Ectodermal cell (in vitro differentiated cells): ENCODE measurements at regions not wholly inside any gene's neighbourhood (a gene's known extent, or its start where the extent isn't known, plus 50 kb on each side); places are given as distances from the start of the nearest gene placed in this dataset.
"Not testable (repeated sequence)": the region's sequence is repeated elsewhere in the genome, so short reads cannot be mapped to it uniquely, and the experiment has no call there.

Experiments used
- H3K27ac ChIP-seq: 2 replicates; pipeline ENCODE4 v1.7.0; 2013; ENCODE audit warnings: mild to moderate bottlenecking, low read depth, low read length; ENCODE audit not compliant: insufficient read depth, poor library complexity, severe bottlenecking
- H3K27me3 ChIP-seq: 2 replicates; pipeline ENCODE4 v1.7.0; 2013; ENCODE audit warnings: mild to moderate bottlenecking, low read length; ENCODE audit not compliant: insufficient read depth, control insufficient read depth, poor library complexity, severe bottlenecking
- H3K36me3 ChIP-seq: one replicate; pipeline ENCODE4 v1.7.0; 2013; ENCODE audit warnings: low read length; ENCODE audit not compliant: control insufficient read depth, insufficient read depth
- H3K4me1 ChIP-seq: one replicate; pipeline ENCODE4 v1.7.0; 2013; ENCODE audit warnings: low read length; ENCODE audit not compliant: control insufficient read depth, insufficient read depth
- H3K4me3 ChIP-seq: 2 replicates; pipeline ENCODE4 v1.7.0; 2013; ENCODE audit warnings: low read depth, low read length, control low read depth; ENCODE audit not compliant: insufficient read depth
- H3K9me3 ChIP-seq: 2 replicates; pipeline ENCODE4 v1.7.0; 2013; ENCODE audit warnings: mild to moderate bottlenecking, low read length, moderate library complexity; ENCODE audit not compliant: control insufficient read depth
- WGBS, 2 experiments: methylation state at CpG; one replicate each; pipeline ENCODE4 v1.1.7; 2013; ENCODE audit warnings: missing lambda C conversion rate in 2 of 2; 5-methylcytosine and 5-hydroxymethylcytosine counted together

DNA sequence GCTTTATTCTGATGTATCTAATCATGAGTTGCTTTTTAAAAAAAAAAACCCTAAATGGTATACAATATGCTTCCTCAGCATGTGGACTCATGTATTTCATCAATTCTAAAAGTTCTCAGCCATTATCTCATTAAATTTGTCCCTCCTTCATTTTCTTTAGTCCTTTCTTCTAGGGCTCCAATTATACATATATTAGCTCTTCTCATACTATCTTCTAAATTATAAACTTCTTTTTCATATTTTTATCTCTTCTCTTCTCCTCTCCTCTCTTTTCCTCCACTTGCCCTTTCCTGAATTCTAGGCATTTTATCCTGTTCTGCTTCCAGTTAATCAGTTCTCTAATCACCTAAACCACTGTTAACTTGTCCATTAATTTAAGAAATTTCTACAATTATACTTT is 55.0 kb upstream of the IL33 start:
- H3K9me3 ChIP-seq = no peaks in the 10 kb centered on the region

DNA sequence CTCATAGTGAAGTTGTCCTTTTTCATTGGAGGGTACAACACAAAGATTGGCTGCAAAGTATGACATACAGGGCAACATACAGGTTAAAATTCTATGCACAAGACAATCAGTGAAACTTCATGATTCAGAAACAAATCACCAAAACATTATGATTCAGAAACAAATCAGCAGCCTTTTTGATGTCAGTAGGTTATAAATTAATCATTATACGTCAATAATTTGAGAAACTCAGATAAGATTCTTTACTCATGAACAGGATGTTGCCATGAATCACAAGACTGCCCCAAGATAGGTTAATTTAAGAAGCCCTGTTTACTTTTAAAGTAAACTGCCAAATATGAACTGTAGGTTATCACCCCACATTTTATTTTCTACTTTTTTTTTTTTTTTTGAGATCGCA is 62.2 kb upstream of the IL33 start:
- Histone ChIP-seq H3K27me3 (no peaks in the 10 kb centered on the region), H3K36me3 (no peaks in the 10 kb centered on the region), H3K4me1 (no peaks in the 10 kb centered on the region), H3K27ac (no peak overlapping the region), H3K4me3 (no peak overlapping the region), H3K9me3 (no peaks in the 10 kb centered on the region)
- WGBS, 2 experiments = 91 to 100% methylated on average over 2 of the region's 2 CpGs

More for the DNA sequence above, 55.0 kb upstream of the IL33 start:
- H3K27ac ChIP-seq = no peak overlapping the region
- no peak overlapping the region for H3K4me3 ChIP-seq
- H3K4me1 ChIP-seq = no peaks in the 10 kb centered on the region
- no peaks in the 10 kb centered on the region for H3K27me3 ChIP-seq
- no peaks in the 10 kb centered on the region for H3K36me3 ChIP-seq

DNA sequence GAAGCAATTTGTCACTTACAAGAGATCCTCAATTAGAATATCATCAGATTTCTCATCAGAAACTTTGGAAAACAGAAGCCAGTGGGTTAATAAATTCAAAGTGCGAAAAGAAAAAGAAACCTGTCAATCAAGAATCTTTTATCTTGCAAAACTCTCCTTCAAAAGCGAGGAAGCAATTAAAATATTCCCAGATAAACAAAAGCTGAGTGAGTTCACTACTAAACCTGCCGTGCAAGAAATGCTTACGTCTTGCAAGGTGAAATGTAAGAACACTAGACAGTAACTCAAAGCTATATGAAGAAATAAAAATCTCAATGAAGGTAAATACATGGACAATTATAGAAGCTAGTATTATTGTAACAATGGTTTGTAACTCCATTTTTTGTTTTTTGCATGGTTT is 62.8 kb upstream of the IL33 start:
- Histone ChIP-seq H3K4me3 (no peak overlapping the region), H3K4me1 (no peaks in the 10 kb centered on the region), H3K9me3 (no peaks in the 10 kb centered on the region), H3K27ac (no peak overlapping the region), H3K36me3 (no peaks in the 10 kb centered on the region), H3K27me3 (no peaks in the 10 kb centered on the region)
- 64 to 84% methylated on average over 2 to 4 of the region's 4 CpGs for WGBS, 2 experiments

DNA sequence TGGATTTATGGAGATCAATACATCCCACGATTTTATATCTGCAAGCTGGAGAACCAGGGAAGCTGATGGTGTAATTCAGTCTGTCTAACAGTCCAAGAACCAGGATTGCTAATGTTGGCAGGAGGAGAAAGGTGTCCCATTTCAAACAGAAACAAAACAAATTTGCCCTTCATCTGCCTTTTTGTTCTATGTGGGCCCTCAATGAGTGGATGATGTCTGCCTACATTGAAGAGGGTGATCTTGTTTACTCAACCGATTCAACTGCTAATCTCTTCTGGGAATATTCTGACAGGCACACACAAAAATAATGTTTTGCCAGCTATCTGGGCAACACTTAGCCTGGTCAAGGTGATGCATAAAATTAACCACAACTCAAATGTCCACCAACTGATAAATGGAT is 65.1 kb upstream of the IL33 start:
- Histone ChIP-seq H3K4me3 (no peak overlapping the region), H3K4me1 (no peaks in the 10 kb centered on the region), H3K27me3 (no peaks in the 10 kb centered on the region), H3K36me3 (no peaks in the 10 kb centered on the region), H3K27ac (no peak overlapping the region), H3K9me3 (no peaks in the 10 kb centered on the region)
- WGBS, 2 experiments = 95 to 100% methylated on average over 2 of the region's 2 CpGs

DNA sequence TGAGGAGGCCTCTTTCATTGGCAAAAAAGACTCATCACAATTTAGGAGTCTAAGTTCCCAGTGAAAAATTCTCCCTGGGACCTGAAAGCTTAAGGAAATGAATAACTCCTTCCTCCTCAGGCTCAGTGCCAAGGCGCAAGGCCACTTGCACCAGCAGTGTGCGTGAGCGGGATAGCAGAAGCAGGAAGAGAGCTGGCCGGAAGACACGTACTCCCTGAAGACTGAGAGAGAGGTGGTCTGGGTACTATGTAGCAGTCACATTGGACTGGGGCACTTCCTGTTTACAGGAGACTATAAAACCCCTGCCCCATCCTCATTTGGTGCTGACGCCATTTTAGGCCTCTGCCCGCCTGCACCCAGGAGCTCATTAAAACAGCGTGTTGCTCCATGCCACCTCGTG is 66.3 kb upstream of the IL33 start:
- Histone ChIP-seq H3K4me1 (no peaks in the 10 kb centered on the region), H3K4me3 (no peak overlapping the region), H3K27ac (no peak overlapping the region), H3K27me3 (no peaks in the 10 kb centered on the region), H3K36me3 (no peaks in the 10 kb centered on the region), H3K9me3 (no peaks in the 10 kb centered on the region)
- WGBS, 2 experiments = 92 to 98% methylated on average over 9 of the region's 9 CpGs

DNA sequence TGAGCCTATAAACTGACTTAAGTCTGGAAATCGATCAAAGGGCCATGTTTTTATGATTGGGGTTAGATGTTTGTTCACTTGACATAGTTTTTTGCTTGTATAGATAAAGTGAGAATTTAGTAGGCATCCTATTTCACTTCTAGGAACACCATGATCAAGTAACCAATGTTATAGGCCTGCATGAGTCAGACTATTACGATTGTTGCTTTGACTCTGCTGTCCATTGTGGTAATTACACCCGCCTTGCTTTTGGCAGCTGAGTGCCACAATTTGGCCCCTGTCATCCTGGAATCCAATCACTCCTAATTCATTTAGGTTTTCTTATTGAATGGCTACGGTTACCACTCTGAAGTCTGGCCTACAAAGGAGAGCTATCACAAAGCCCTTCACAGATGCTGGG is 67.8 kb upstream of the IL33 start:
- H3K9me3 ChIP-seq = no peaks in the 10 kb centered on the region
- H3K27me3 ChIP-seq = no peaks in the 10 kb centered on the region
- H3K27ac ChIP-seq = no peak overlapping the region
- 94 to 96% methylated on average over 4 of the region's 4 CpGs for WGBS, 2 experiments
- H3K36me3 ChIP-seq = no peaks in the 10 kb centered on the region
- H3K4me3 ChIP-seq = no peak overlapping the region
- H3K4me1 ChIP-seq = no peaks in the 10 kb centered on the region

DNA sequence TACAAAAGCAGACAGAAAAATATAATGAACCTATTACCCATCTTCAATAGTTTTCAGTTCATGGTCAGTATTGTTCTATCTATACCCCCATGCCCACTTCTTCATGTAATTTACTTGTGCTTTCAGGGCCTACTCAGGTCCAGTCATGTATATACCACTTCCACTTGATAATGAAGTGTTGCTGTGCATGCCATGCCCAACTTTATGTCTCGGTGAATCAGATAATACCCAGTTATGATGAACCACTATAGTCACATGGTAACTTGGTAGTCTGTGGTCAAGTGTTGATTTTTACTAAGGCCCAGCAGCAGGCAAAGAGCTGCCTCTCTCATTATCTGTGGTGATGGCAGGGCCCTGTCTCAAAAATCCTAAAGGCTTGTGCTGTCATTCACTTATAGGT is 70.7 kb upstream of the IL33 start:
- no peaks in the 10 kb centered on the region for H3K4me1 ChIP-seq
- 88 to 95% methylated on average over 1 of the region's 1 CpG for WGBS, 2 experiments

DNA sequence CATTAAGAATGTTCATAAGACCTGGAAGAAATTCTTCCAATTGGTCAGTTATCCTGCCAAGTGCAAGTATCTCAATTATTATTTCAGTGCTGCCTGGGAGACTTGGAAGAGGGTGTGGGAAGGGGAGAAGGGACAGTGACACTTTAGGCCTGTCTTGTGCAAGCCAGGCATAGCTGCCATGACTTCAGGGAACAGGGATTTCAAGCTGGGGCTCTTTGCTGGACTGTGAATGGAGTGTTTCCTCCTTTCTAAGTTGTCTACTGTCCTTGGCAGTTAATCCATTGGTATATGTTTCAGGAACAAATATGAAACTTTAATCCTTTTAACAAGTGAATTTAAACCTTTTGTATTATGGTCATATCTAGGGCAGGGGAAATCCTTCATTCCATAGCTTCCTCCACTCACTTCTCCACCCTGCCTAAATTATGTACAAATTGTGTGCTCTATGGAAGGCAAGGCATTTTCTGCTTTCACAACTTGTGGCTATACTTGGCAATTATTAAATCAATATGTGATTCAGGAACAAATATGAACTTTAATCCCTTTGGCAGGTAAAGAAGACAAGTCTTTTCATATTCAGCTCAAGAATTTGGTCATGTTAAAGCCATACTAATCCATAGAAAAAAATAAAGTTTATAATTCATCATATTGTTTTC is 72.7 kb upstream of the IL33 start:
- Histone ChIP-seq H3K27ac (no peak overlapping the region), H3K4me3 (no peak overlapping the region), H3K9me3 (no peaks in the 10 kb centered on the region), H3K4me1 (no peaks in the 10 kb centered on the region), H3K27me3 (no peaks in the 10 kb centered on the region), H3K36me3 (no peaks in the 10 kb centered on the region)

More for the DNA sequence above, 70.7 kb upstream of the IL33 start:
- H3K27me3 ChIP-seq = no peaks in the 10 kb centered on the region
- no peak overlapping the region for H3K27ac ChIP-seq
- no peak overlapping the region for H3K4me3 ChIP-seq
- H3K36me3 ChIP-seq = no peaks in the 10 kb centered on the region
- no peaks in the 10 kb centered on the region for H3K9me3 ChIP-seq

DNA sequence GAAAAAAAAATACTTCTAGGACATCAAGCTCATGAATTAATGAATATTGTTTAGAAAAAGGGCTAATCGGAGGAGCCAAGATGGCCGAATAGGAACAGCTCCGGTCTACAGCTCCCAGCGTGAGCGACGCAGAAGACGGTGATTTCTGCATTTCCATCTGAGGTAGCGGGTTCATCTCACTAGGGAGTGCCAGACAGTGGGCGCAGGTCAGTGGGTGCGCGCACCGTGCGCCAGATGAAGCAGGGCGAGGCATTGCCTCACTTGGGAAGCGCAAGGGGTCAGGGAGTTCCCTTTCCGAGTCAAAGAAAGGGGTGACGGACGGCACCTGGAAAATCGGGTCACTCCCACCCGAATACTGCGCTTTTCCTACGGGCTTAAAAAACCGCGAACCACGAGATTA is 79.8 kb upstream of the IL33 start:
- 91 to 93% methylated on average over 16 to 17 of the region's 25 CpGs for WGBS, 2 experiments
- H3K4me3 ChIP-seq, H3K9me3 ChIP-seq: not testable (repeated sequence)

DNA sequence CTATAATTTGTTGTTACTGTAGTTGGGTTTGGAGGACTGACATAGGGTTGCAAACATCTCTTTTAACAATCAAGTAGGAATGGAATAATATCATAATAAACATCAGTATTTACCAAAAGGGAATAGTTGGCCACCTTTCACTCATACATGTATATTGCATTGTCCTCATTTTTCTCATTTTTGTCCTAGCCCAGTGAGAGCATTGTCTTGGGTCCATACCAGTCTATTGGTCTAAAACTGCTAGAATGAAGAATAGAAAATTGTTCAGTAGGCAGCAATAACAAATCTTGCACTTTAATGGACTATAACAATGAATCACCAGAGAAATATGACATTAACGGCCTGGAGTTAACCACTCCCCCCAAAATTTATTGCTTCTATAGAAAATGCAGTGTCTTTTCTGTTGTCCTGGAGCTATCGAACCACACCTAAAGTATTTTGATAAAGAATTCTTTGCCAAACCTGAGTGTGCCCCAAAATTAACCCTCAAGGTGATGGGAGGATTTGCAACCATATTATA is 80.9 kb upstream of the IL33 start:
- Histone ChIP-seq H3K36me3 (no peaks in the 10 kb centered on the region), H3K9me3 (no peaks in the 10 kb centered on the region), H3K27me3 (no peaks in the 10 kb centered on the region), H3K27ac (no peak overlapping the region), H3K4me3 (no peak overlapping the region), H3K4me1 (no peaks in the 10 kb centered on the region)
- WGBS, 2 experiments = 75 to 84% methylated on average over 1 to 2 of the region's 2 CpGs

More for the DNA sequence above, 79.8 kb upstream of the IL33 start:
- not testable (repeated sequence) for H3K27ac ChIP-seq, H3K27me3 ChIP-seq, H3K36me3 ChIP-seq, H3K4me1 ChIP-seq
